Astrocyte of the spinal cord (primary cell): ENCODE measurements at regions not wholly inside any gene's neighbourhood (a gene's known extent, or its start where the extent isn't known, plus 50 kb on each side); places are given as distances from the start of the nearest gene placed in this dataset.

Experiments
- DNase-seq: peaks from one replicate; pipeline ENCODE4 v3.0.0; 2011; ENCODE audit warnings: low read depth, low spot score
- H3K4me3 ChIP-seq: 2 replicates; pipeline ENCODE4 v1.5.1; 2011; ENCODE audit warnings: low read depth, mild to moderate bottlenecking, low read length, moderate library complexity
- CTCF ChIP-seq: IDR thresholded peaks from 2 replicates; pipeline ENCODE4 v1.5.1; 2012; ENCODE audit warnings: low read depth, mild to moderate bottlenecking, low read length, inconsistent platforms
- in situ Hi-C: cut with HindIII; loops from 2 replicates; pipeline ENCODE4 v1.10.0; 2017; ENCODE audit warnings: low sequenced_read_pairs

GRCh38 chr1:164991763-164992314, 364.7 kb downstream of the LMX1A start:
- in situ Hi-C loops = no loop called here
- H3K4me3 ChIP-seq = no peak overlapping the region
- DNase-seq = no peak
- no peak for TF ChIP-seq CTCF

- H3K4me3 ChIP-seq = no peak overlapping the region
- TF ChIP-seq CTCF = no peak
- in situ Hi-C loops = no loop called here
- no peak for DNase-seq
Observed at GRCh38 chr1:164983023-164983650, 373.4 kb downstream of the LMX1A start.

- DNase-seq = no peak
- no peak for TF ChIP-seq CTCF
- no peak overlapping the region for H3K4me3 ChIP-seq
- in situ Hi-C loops = no loop called here
Observed at GRCh38 chr1:164982545-164982944, 374.0 kb downstream of the LMX1A start.

GRCh38 chr1:164977561-164977960, 379.0 kb downstream of the LMX1A start:
- TF ChIP-seq CTCF = no peak
- H3K4me3 ChIP-seq = no peak overlapping the region
- in situ Hi-C loops = no loop called here
- no peak for DNase-seq

- no peak for DNase-seq
- TF ChIP-seq CTCF = no peak
- H3K4me3 ChIP-seq = no peak overlapping the region
- in situ Hi-C loops = no loop called here
Observed at GRCh38 chr1:164971921-164972415, 384.5 kb downstream of the LMX1A start.

GRCh38 chr1:164971391-164971790, 385.1 kb downstream of the LMX1A start:
- DNase-seq = no peak
- no peak overlapping the region for H3K4me3 ChIP-seq
- no peak for TF ChIP-seq CTCF
- in situ Hi-C loops = no loop called here

- DNase-seq = no peak
- no peak for TF ChIP-seq CTCF
- H3K4me3 ChIP-seq = no peak overlapping the region
- in situ Hi-C loops = no loop called here
Observed at GRCh38 chr1:164969253-164969652, 387.3 kb downstream of the LMX1A start.
